Kidney (tissue), 13 donors: ENCODE measurements at regions not wholly inside any gene's neighbourhood (a gene's known extent, or its start where the extent isn't known, plus 50 kb on each side); places are given as distances from the start of the nearest gene placed in this dataset.
"Not testable (repeated sequence)": the region's sequence is repeated elsewhere in the genome, so short reads cannot be mapped to it uniquely, and the experiment has no call there.

ENCODE experiments used
- DNase-seq, 5 donors: peaks; one replicate each; pipeline ENCODE4 v3.0.0-alpha.2; 2013 to 2020
- FAIRE-seq: peaks from 2 replicates; lab custom pipeline; 2012; peaks lifted over from hg19 to GRCh38; lab: Jason Lieb, UNC
- H3K27ac ChIP-seq, 2 donors: one replicate each; pipeline ENCODE4 v1.7.0; 2013; ENCODE audit warnings: low read depth in 2 of 2, low read length in 2 of 2, inconsistent platforms in 1 of 2
- H3K27me3 ChIP-seq: one replicate; pipeline ENCODE4 v1.7.1; 2013; ENCODE audit warnings: low read length, inconsistent platforms; ENCODE audit not compliant: control insufficient read depth, insufficient read depth
- H3K36me3 ChIP-seq, 3 donors: one replicate each; pipeline versions ENCODE4 v1.7.0 to v1.7.1; 2013; ENCODE audit warnings: low read length in 3 of 3, control low read depth in 1 of 3, inconsistent platforms in 1 of 3; ENCODE audit not compliant: insufficient read depth in 3 of 3, control insufficient read depth in 2 of 3
- H3K4me1 ChIP-seq, 3 donors: one replicate each; pipeline versions ENCODE4 v1.7.0 to v1.7.1; 2013; ENCODE audit warnings: low read length in 3 of 3, inconsistent platforms in 1 of 3, low read depth in 1 of 3; ENCODE audit not compliant: control insufficient read depth in 2 of 3, insufficient read depth in 2 of 3
- H3K4me3 ChIP-seq, 3 donors: one replicate each; pipeline versions ENCODE4 v1.7.0 to v1.8.1; 2013; ENCODE audit warnings: low read length in 3 of 3, control low read depth in 1 of 3, inconsistent platforms in 1 of 3
- H3K9ac ChIP-seq, 3 donors: one replicate each; pipeline versions ENCODE4 v1.7.0 to v1.7.1; 2013; ENCODE audit warnings: low read length in 3 of 3, control low read depth in 1 of 3, inconsistent platforms in 1 of 3
- H3K9me3 ChIP-seq, 3 donors: one replicate each; pipeline versions ENCODE4 v1.7.0 to v1.7.1; 2013; ENCODE audit warnings: low read length in 3 of 3, control low read depth in 1 of 3, inconsistent platforms in 1 of 3; ENCODE audit not compliant: control insufficient read depth in 2 of 3, insufficient read depth in 1 of 3
- intact Hi-C: fragments of 100-400 bp; cut with DNase I; formaldehyde crosslinking; loops from one replicate; pipeline ENCODE4 v1.11.1; 2022
- TF ChIP-seq, protein P1 (sequence below): IDR thresholded peaks from 3 replicates; pipeline ENCODE4 v1.5.1; 2012; ENCODE audit warnings: mild to moderate bottlenecking, moderate library complexity, borderline replicate concordance; ENCODE audit not compliant: insufficient read depth; ENCODE audit errors: extremely low read depth
- donor health status: control.
- donor health status: control.
- donor health status: control.
- donor health status: control.
- donor health status: control.
- donor health status: DM: yes; HTN: yes; CAD: no.
- donor health status: Normal renal cell carcinoma (clear cell type).

DNA sequence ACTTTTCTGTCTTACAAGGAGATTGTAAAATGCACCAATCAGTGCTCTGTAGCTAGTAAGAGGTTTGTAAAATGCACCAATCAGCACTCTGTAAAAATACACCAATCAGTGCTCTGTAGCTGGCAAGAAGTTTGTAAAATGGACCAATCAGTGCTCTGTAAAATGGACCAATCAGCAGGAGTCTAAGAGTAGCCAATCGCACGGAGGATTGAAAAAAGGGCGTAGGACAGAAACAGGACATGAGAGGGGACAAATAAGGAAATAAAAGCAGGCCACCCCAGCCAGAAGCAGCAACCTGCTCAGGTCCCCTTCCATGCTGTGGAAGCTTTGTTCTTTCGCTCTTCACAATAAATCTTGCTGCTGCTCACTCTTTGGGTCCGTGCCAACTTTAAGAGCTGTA, 199.1 kb upstream of the TRPC7 start:
- H3K36me3 ChIP-seq, DNase-seq, intact Hi-C loops, H3K4me1 ChIP-seq, H3K9ac ChIP-seq, H3K9me3 ChIP-seq, H3K27me3 ChIP-seq, H3K27ac ChIP-seq, H3K4me3 ChIP-seq, FAIRE-seq: not testable (repeated sequence)

- no peak overlapping the region for H3K9ac ChIP-seq
- H3K36me3 ChIP-seq = no peaks in the 10 kb centered on the region
- no peaks in the 10 kb centered on the region for H3K27me3 ChIP-seq
- peaks cover 0 to 3% (median 0%) of the 10 kb centered on the region in 3 donors for H3K4me1 ChIP-seq
- no peak for FAIRE-seq
- H3K4me3 ChIP-seq = no peak overlapping the region
- DNase-seq = no peak
- H3K27ac ChIP-seq = no peak overlapping the region
- TF ChIP-seq, protein P1, sequence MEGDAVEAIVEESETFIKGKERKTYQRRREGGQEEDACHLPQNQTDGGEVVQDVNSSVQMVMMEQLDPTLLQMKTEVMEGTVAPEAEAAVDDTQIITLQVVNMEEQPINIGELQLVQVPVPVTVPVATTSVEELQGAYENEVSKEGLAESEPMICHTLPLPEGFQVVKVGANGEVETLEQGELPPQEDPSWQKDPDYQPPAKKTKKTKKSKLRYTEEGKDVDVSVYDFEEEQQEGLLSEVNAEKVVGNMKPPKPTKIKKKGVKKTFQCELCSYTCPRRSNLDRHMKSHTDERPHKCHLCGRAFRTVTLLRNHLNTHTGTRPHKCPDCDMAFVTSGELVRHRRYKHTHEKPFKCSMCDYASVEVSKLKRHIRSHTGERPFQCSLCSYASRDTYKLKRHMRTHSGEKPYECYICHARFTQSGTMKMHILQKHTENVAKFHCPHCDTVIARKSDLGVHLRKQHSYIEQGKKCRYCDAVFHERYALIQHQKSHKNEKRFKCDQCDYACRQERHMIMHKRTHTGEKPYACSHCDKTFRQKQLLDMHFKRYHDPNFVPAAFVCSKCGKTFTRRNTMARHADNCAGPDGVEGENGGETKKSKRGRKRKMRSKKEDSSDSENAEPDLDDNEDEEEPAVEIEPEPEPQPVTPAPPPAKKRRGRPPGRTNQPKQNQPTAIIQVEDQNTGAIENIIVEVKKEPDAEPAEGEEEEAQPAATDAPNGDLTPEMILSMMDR = no peak
- H3K9me3 ChIP-seq = no peaks in the 10 kb centered on the region
- intact Hi-C loops = no loop called here
Observed at GRCh38 chr5:136563489-136563888, 198.1 kb upstream of the TRPC7 start.

DNA sequence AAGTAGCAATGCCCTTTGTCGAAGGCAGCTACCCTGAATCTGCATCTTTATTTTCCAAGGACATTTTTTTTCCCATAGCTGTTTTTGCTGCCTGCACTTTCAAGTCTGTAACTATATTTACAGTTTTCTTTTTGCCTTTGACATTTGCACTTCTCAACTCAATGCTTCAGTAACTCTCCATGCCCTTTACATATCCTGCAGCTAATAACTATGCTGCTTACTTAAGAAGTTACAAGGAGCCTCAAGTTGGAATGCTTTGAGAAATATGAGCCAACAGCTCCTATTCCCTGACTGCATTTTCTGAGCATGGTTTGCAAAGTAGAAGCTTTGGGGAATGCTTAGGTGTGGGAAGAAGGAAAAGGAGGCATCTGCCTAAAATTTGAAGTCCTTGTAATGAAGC, 194.8 kb upstream of the TRPC7 start:
- Histone ChIP-seq H3K27me3 (no peaks in the 10 kb centered on the region), H3K36me3 (no peaks in the 10 kb centered on the region), H3K27ac (no peak overlapping the region), H3K9ac (no peak overlapping the region), H3K4me1 (peaks cover 0 to 3% (median 0%) of the 10 kb centered on the region in 3 donors), H3K4me3 (no peak overlapping the region), H3K9me3 (peaks cover 0 to 3% (median 0%) of the 10 kb centered on the region in 3 donors)
- FAIRE-seq = no peak
- peak in 2 of 5 donors; percentile 71 to 74 for DNase-seq
- intact Hi-C loops = no loop called here
- TF ChIP-seq, protein P1 = no peak

DNA sequence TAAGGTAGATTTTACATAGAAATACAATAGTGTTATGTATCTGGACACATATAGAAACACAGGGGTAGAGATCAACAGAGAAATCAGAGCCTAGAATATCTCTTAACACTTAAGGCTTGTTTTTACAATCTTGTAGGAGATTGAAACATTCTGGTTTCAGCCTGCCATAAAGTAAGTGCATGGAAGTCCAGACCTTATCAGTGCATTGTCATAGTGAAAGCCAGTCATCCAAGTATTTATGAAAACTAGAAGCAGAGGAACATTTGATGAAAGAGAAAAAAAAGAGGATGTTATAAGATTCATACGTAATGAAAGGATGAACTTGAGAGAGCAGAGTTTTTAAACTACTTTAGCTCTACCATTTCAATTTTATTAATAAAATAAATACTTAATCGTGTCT, 194.3 kb upstream of the TRPC7 start:
- no peak for FAIRE-seq
- DNase-seq = peak in 1 of 5 donors; percentile 5
- Histone ChIP-seq H3K9ac (no peak overlapping the region), H3K36me3 (no peaks in the 10 kb centered on the region), H3K4me1 (peaks cover 0 to 3% (median 0%) of the 10 kb centered on the region in 3 donors), H3K4me3 (no peak overlapping the region), H3K27ac (no peak overlapping the region), H3K27me3 (no peaks in the 10 kb centered on the region), H3K9me3 (peaks cover 0 to 3% (median 0%) of the 10 kb centered on the region in 3 donors)
- TF ChIP-seq, protein P1 = no peak
- intact Hi-C loops = no loop called here

GRCh38 chr5:136547096-136547495, 181.8 kb upstream of the TRPC7 start:
- intact Hi-C loops, FAIRE-seq, DNase-seq: not testable (repeated sequence)

DNA sequence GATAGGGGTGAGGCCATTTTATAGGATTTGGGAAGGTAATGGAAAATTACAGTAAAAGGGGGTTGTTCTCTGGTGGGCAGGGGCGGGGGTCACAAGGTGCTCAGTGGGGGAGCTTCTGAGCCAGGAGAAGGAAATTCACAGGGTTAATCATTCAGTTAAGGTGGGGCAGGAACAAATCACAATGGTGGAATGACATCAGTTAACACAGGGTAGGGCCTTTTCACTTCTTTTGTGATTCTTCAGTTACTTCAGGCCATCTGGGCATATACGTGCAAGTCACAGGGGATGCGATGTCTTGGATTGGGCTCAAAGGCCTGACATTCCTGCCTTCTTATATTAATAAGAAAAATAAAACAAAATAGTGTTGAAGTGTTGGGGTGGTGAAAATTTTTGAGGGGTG, 181.1 kb upstream of the TRPC7 start:
- H3K27me3 ChIP-seq, FAIRE-seq, intact Hi-C loops, H3K9ac ChIP-seq, H3K4me1 ChIP-seq, H3K9me3 ChIP-seq, DNase-seq, H3K4me3 ChIP-seq, H3K27ac ChIP-seq, H3K36me3 ChIP-seq: not testable (repeated sequence)

More at GRCh38 chr5:136547096-136547495, 181.8 kb upstream of the TRPC7 start:
- not testable (repeated sequence) for H3K27me3 ChIP-seq, H3K27ac ChIP-seq, H3K4me3 ChIP-seq, H3K4me1 ChIP-seq, H3K36me3 ChIP-seq, H3K9ac ChIP-seq, H3K9me3 ChIP-seq
